PC-9 (cell line): ENCODE measurements at regions not wholly inside any gene's neighbourhood (a gene's known extent, or its start where the extent isn't known, plus 50 kb on each side); places are given as distances from the start of the nearest gene placed in this dataset.

Source experiments
- BruUV-seq: library from RNA; stranded (reverse); fragments of 400-500 nt; replicated peaks from 2 replicates; lab custom pipeline; 2021; lab: Mats Ljungman, UMichigan
- CTCF ChIA-PET: fragments of 300-600 bp; sonication (Branson Sonifier 250); formaldehyde crosslinking; loops from one replicate; lab custom pipeline; 2022; ENCODE audit warnings: antibody characterized with exemption; lab: Charles Lee
- POLR2A ChIA-PET: fragments of 300-600 bp; sonication (Branson Sonifier 250); formaldehyde crosslinking; loops from one replicate; lab custom pipeline; 2022; ENCODE audit warnings: antibody characterized with exemption; ENCODE audit not compliant: unreplicated experiment; lab: Charles Lee
- DNase-seq, 2 experiments: peaks; one replicate each; pipeline versions ENCODE4 v3.0.0 to v3.0.0-alpha.2; 2015 to 2022; ENCODE audit warnings: mixed read lengths in 1 of 2
- H2AFZ ChIP-seq: fragments of 200-600 bp; sonication (generic); 2 replicates; pipeline ENCODE4 v1.8.1; 2017; ENCODE audit warnings: antibody characterized with exemption
- H3F3A ChIP-seq: fragments of 200-600 bp; sonication (generic); 2 replicates; pipeline ENCODE4 v1.8.1; 2017; ENCODE audit warnings: antibody characterized with exemption, mild to moderate bottlenecking, low read depth; ENCODE audit not compliant: insufficient read depth
- H3K27ac ChIP-seq: fragments of 200-600 bp; sonication (generic); 2 replicates; pipeline ENCODE4 v1.6.1; 2016; ENCODE audit warnings: mixed run types
- H3K27me3 ChIP-seq: fragments of 200-600 bp; sonication (generic); 2 replicates; pipeline ENCODE4 v1.6.1; 2016; ENCODE audit warnings: low read depth, mixed run types; ENCODE audit not compliant: insufficient read depth
- H3K36me3 ChIP-seq: fragments of 200-600 bp; sonication (generic); 2 replicates; pipeline ENCODE4 v1.6.1; 2016; ENCODE audit warnings: low read depth, mixed run types
- H3K4me1 ChIP-seq: fragments of 200-600 bp; sonication (generic); replicated peaks from 2 replicates; pipeline ENCODE4 v1.6.1; 2016; ENCODE audit warnings: mixed run types; ENCODE audit not compliant: insufficient read depth
- H3K4me2 ChIP-seq: fragments of 200-600 bp; sonication (generic); 2 replicates; pipeline ENCODE4 v1.6.1; 2017; ENCODE audit warnings: mixed run types
- H3K4me3 ChIP-seq: fragments of 200-600 bp; sonication (generic); 2 replicates; pipeline ENCODE4 v1.6.1; 2016; ENCODE audit warnings: mixed run types
- H3K79me2 ChIP-seq: fragments of 200-600 bp; sonication (generic); 2 replicates; pipeline ENCODE4 v1.6.1; 2017; ENCODE audit warnings: low read depth, mixed run types
- H3K9me2 ChIP-seq: fragments of 200-600 bp; sonication (generic); 2 replicates; pipeline ENCODE4 v1.8.1; 2017; ENCODE audit warnings: mild to moderate bottlenecking; ENCODE audit not compliant: insufficient read depth
- H3K9me3 ChIP-seq: fragments of 200-600 bp; sonication (generic); 2 replicates; pipeline ENCODE4 v1.8.1; 2016; ENCODE audit warnings: low read depth; ENCODE audit not compliant: insufficient read depth
- H4K20me1 ChIP-seq: fragments of 200-600 bp; sonication (generic); 2 replicates; pipeline ENCODE4 v1.8.1; 2017; ENCODE audit not compliant: insufficient read depth
- EZH2 ChIP-seq: fragments of 200-600 bp; sonication (generic); IDR thresholded peaks from 2 replicates; pipeline ENCODE4 v1.8.0; 2017; ENCODE audit warnings: antibody characterized with exemption, low read depth
- intact Hi-C: fragments of 100-400 bp; cut with micrococcal nuclease; formaldehyde crosslinking; loops from one replicate; pipeline ENCODE4 v1.10.0; 2022; ENCODE audit not compliant: unreplicated experiment
- TF ChIP-seq, protein P1 (sequence below): fragments of 200-600 bp; sonication (generic); conservative IDR thresholded peaks from 2 replicates; pipeline ENCODE4 v1.6.1; 2017; ENCODE audit warnings: mixed run types, antibody characterized with exemption, mild to moderate bottlenecking, moderate library complexity

- POLR2A ChIA-PET, result no interaction called here
- intact Hi-C loops, result no loop called here
- H4K20me1 ChIP-seq, result no peaks in the 10 kb centered on the region
- no peak overlapping the region for H3K27ac ChIP-seq
- no peak overlapping the region for H2AFZ ChIP-seq
- no peaks in the 10 kb centered on the region for H3K9me3 ChIP-seq
- TF ChIP-seq EZH2, result no peak
- TF ChIP-seq, protein P1, sequence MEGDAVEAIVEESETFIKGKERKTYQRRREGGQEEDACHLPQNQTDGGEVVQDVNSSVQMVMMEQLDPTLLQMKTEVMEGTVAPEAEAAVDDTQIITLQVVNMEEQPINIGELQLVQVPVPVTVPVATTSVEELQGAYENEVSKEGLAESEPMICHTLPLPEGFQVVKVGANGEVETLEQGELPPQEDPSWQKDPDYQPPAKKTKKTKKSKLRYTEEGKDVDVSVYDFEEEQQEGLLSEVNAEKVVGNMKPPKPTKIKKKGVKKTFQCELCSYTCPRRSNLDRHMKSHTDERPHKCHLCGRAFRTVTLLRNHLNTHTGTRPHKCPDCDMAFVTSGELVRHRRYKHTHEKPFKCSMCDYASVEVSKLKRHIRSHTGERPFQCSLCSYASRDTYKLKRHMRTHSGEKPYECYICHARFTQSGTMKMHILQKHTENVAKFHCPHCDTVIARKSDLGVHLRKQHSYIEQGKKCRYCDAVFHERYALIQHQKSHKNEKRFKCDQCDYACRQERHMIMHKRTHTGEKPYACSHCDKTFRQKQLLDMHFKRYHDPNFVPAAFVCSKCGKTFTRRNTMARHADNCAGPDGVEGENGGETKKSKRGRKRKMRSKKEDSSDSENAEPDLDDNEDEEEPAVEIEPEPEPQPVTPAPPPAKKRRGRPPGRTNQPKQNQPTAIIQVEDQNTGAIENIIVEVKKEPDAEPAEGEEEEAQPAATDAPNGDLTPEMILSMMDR, result no peak
- peaks cover 74% of the 10 kb centered on the region for H3K27me3 ChIP-seq
- H3K9me2 ChIP-seq, result no peaks in the 10 kb centered on the region
- no TSS peak for BruUV-seq
- H3F3A ChIP-seq, result no peaks in the 10 kb centered on the region
- CTCF ChIA-PET, result no interaction called here
- no peaks in the 10 kb centered on the region for H3K4me1 ChIP-seq
- H3K4me2 ChIP-seq, result no peak overlapping the region
- no peak overlapping the region for H3K4me3 ChIP-seq
- no peaks in the 10 kb centered on the region for H3K79me2 ChIP-seq
- H3K36me3 ChIP-seq, result no peaks in the 10 kb centered on the region
- no peak for DNase-seq
Observed at GRCh38 chr4:8779490-8779932, 92.1 kb downstream of the HMX1 start.

DNA sequence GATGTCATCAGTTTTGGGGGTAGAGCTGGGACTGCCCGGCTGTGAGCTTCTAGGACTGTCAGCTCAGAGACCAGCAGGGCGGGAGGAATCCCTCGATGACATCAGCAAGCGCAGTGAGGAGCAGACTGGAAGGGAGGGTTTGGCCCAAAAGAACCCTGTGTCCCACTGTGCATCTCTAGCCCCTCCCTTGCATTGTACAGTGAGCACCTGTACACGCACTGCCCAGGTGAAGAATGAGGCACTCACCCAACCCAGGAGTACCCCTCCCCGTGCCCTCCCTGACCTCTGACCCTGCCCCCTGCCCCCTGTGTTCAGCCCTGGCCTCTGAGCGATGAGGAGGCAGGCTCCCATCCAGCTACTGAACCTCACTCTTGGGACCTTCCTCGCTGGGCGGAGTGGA is 92.9 kb downstream of the HMX1 start:
- no TSS peak for BruUV-seq
- H3K79me2 ChIP-seq, result no peaks in the 10 kb centered on the region
- no peak overlapping the region for H2AFZ ChIP-seq
- no peak for DNase-seq
- H3K9me2 ChIP-seq, result no peaks in the 10 kb centered on the region
- no peak overlapping the region for H3K4me3 ChIP-seq
- H3K9me3 ChIP-seq, result no peaks in the 10 kb centered on the region
- intact Hi-C loops, result no loop called here
- H3K4me1 ChIP-seq, result no peaks in the 10 kb centered on the region
- H4K20me1 ChIP-seq, result no peaks in the 10 kb centered on the region
- CTCF ChIA-PET, result no interaction called here
- H3K27ac ChIP-seq, result no peak overlapping the region
- POLR2A ChIA-PET, result no interaction called here
- TF ChIP-seq, protein P1, result no peak
- no peak for TF ChIP-seq EZH2
- no peak overlapping the region for H3K4me2 ChIP-seq
- H3F3A ChIP-seq, result no peaks in the 10 kb centered on the region
- no peaks in the 10 kb centered on the region for H3K36me3 ChIP-seq
- H3K27me3 ChIP-seq, result peaks cover 73% of the 10 kb centered on the region

DNA sequence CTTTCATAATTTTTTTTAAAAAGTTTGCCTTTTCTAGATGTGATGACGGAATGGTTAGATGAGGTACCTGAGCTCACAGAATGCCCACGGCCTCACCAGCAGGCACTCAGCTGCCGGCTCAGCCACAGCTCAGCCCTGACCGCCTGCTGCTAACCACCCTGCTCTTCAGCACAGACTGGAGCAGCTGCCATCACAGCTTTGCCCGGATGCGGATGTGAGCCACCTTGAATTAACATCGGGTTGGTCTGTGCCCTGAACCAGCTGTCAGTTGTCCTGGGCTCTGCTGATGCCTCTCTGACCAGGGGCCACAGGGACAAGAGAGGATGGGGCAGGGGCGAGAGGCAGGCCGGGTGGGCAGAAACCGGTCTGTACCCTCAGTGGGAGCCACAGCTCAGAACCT is 93.3 kb downstream of the HMX1 start:
- ChIA-PET CTCF (no interaction called here), POLR2A (no interaction called here)
- H3K4me1 ChIP-seq, result no peaks in the 10 kb centered on the region
- no peaks in the 10 kb centered on the region for H4K20me1 ChIP-seq
- no peaks in the 10 kb centered on the region for H3K79me2 ChIP-seq
- no peak overlapping the region for H3K27ac ChIP-seq
- no peak overlapping the region for H3K4me2 ChIP-seq
- no peaks in the 10 kb centered on the region for H3F3A ChIP-seq
- no peak overlapping the region for H2AFZ ChIP-seq
- no TSS peak for BruUV-seq
- intact Hi-C loops, result no loop called here
- TF ChIP-seq, protein P1, result no peak
- no peak for TF ChIP-seq EZH2
- H3K27me3 ChIP-seq, result peaks cover 72% of the 10 kb centered on the region
- no peak for DNase-seq
- no peak overlapping the region for H3K4me3 ChIP-seq
- no peaks in the 10 kb centered on the region for H3K9me3 ChIP-seq
- H3K36me3 ChIP-seq, result no peaks in the 10 kb centered on the region
- H3K9me2 ChIP-seq, result no peaks in the 10 kb centered on the region
